ENCODE measurements at regions not wholly inside any gene's neighbourhood (a gene's known extent, or its start where the extent isn't known, plus 50 kb on each side); places are given as distances from the start of the nearest gene placed in this dataset.

- no peak for DNase-seq (ENCODE audit: low spot score)
Observed at GRCh38 chr20:39397646-39398045, 435.5 kb downstream of the DHX35 start.

DNA sequence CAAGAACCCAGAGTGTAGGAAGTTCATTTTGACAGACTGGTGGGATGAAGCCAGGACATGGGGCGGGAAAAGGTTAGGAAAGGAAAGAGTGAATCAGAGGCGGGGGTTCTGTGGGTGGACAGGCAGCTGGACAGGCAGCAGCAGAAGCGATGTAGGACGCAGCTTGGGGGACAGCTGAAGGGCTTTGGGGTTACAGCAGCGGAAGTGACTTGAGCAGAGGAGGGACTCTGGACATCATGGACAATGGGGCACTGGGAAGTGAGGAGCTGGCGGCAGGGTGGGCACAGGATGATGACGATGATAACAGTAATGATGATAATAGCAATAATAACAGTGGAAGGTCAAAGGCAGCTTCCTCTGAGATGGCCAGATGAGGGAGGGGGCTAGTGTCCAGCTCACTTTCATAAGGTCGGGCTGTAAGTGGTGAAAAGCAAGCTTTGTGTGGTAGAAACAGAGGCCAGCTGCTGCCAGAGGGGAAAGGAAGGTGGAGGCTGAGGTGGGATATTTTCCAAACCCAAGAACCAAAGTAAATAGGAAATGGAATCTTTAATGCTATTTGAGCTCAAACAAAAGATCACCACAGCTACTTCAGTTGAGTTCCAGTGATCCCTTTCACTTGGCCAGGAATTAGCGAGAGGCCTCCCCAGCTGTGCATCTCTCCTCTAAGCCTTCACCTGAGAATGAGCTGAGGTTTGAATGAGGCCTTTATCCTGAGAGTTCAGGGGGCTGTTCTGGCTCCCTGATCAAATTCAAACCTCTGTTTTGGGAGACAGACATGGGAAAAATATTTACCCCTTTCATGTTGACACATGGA is 433.5 kb downstream of the DHX35 start:
- DNase-seq (ENCODE audit: low spot score) = no peak

- DNase-seq (ENCODE audit: low spot score) = no peak
Observed at GRCh38 chr20:39394461-39394860, 432.3 kb downstream of the DHX35 start.

GRCh38 chr20:39390186-39390585 is 428.0 kb downstream of the DHX35 start:
- no peak for DNase-seq (ENCODE audit: low spot score)

DNA sequence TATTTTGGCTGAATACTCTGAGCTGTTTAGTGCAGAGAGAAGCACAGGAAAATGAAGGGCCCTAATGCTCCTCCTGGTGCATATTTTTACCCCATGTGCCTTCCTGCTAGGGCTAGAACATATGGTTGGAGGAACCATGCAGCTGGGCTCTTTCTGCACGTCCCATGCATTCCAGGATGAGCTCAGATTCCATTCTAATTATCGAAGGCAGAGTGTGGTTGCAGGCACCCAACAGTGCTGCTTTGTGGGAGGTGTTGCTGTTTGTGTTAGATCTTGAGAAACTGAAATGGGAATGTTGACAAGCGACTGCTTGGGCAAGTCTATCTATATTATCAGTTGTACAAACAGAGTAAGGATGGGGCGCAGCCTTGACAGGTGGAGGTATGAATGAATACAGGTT is 419.5 kb downstream of the DHX35 start:
- no peak for DNase-seq (ENCODE audit: low spot score)

GRCh38 chr20:39378776-39379175 is 416.6 kb downstream of the DHX35 start:
- no peak for DNase-seq (ENCODE audit: low spot score)

GRCh38 chr20:39376788-39377187 is 414.6 kb downstream of the DHX35 start:
- DNase-seq (ENCODE audit: low spot score) = no peak

- no peak for DNase-seq (ENCODE audit: low spot score)
Observed at GRCh38 chr20:39364320-39364719, 402.2 kb downstream of the DHX35 start.

- DNase-seq (ENCODE audit: low spot score) = no peak
Observed at GRCh38 chr20:39359981-39360620, 398.0 kb downstream of the DHX35 start.

DNA sequence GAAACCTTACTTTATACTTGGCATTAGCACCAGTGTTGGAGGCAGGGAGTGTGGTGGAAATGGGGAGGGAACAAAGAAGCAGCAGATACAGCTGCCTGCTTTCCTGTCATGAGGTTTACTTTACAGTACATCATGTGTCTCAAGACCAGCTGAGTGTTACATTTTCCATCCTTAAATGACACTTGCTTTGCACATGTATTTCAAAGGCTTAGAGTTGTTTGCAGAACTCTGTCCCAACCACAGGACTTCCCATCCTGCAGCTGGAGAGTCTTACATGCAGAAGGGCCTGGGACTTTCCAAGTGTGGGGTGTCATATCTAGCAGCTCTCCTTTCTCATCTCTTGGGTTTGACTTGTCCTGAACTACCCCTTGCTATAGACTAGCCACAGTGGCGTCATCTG is 395.9 kb downstream of the DHX35 start:
- DNase-seq (ENCODE audit: low spot score) = no peak

DNA sequence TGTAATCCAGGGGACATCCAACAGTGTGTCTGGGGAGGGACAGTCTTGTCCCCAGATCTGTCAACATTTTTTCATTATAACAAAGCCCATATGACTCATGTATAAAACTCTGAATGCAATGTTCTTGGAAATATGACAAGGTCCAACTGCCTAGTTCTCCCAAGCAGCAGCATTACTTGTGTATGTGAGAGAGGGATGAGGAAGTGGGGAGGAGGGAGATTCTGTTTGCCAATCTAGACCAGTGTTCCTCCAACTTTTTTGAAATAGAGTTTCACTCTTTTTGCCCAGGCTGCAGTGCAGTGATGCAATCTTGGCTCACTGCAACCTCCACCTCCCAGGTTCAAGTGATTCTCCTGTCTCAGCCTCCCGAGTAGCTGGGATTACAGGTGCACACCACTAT is 394.8 kb downstream of the DHX35 start:
- no peak for DNase-seq (ENCODE audit: low spot score)

DNA sequence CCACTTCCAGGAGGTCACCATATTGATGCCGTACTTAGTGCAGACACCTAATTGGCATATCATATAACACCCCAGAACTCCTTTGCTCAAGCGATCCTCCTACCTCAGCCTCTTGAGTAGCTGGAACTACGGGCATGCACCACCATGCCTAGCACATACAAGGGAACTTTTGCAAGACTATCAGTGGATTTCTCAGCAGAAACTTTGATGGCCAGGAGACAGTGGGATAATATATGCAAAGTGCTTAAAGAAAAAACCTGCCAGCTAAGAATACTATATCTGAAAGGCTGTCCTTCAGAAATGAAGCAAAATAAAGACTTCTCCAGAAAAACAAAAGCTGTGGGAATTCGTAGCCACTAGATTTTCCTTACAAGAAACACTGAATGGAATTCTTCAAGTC is 387.1 kb downstream of the DHX35 start:
- no peak for DNase-seq (ENCODE audit: low spot score)

GRCh38 chr20:39347626-39348025 is 385.5 kb downstream of the DHX35 start:
- no peak for DNase-seq (ENCODE audit: low spot score)

DNA sequence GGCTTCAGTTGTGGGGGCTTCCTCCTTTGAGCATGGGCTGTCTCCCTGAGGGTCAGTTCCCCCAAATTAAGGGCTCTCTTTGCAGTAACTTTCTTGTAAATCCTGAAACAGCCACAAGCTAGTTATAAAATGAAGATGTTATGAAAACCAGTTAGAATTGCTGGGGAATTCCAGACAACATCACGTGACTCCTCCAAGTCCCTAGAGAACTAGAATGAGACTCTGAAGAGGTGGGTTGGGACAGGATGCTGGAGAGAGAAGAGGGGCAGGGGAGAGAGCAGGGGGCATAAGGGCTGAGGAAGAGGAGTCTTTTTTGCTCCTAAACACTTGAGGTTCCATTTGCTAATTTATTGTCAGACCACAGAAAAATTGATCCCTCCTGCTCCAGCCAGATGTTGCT is 380.3 kb downstream of the DHX35 start:
- no peak for DNase-seq (ENCODE audit: low spot score)

GRCh38 chr20:39338469-39339376 is 376.6 kb downstream of the DHX35 start:
- no peak for DNase-seq (ENCODE audit: low spot score)

GRCh38 chr20:39333211-39333610 is 371.1 kb downstream of the DHX35 start:
- no peak for DNase-seq (ENCODE audit: low spot score)

GRCh38 chr20:39328347-39328746 is 366.2 kb downstream of the DHX35 start:
- no peak for DNase-seq (ENCODE audit: low spot score)

DNA sequence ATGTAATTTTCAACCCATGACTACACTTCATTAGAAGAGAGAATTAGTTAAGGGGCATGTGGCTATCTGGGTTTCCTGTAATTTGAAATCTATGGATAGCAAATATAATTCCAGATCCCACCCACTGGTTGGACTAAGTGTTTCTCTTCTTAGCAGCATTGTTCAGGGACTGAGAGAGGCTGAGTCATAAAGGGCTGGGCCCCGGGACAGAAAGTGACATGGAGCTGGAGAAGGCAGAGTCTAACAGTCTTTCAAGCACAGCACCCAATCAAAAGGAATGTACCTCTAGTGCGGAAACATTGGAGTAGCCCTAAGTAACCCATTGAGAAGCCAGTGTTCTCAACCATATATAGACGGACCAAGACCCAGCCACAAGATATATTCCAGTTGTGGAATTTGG is 363.9 kb downstream of the DHX35 start:
- no peak for DNase-seq (ENCODE audit: low spot score)

DNA sequence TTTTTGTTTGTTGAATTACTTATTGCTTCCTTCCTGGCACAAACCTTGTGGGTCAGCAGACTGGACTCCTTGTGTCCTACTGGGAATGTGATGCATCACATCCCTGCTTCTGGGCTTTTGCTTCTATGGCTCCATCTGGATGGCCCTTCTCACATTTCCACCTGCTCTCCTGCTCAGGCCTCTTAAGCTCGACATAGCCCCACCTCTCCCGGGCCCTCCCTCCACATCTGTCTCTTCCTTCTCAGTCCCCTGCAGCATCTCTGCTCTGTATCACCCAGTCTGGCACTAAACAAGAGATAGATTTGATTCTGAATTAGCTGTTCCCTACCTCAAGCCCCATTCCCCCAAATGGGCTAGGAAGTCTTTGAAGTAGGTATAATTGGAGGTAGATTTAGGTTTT is 356.8 kb downstream of the DHX35 start:
- no peak for DNase-seq (ENCODE audit: low spot score)

GRCh38 chr20:39312676-39313075 is 350.5 kb downstream of the DHX35 start:
- DNase-seq (ENCODE audit: low spot score) = no peak

DNA sequence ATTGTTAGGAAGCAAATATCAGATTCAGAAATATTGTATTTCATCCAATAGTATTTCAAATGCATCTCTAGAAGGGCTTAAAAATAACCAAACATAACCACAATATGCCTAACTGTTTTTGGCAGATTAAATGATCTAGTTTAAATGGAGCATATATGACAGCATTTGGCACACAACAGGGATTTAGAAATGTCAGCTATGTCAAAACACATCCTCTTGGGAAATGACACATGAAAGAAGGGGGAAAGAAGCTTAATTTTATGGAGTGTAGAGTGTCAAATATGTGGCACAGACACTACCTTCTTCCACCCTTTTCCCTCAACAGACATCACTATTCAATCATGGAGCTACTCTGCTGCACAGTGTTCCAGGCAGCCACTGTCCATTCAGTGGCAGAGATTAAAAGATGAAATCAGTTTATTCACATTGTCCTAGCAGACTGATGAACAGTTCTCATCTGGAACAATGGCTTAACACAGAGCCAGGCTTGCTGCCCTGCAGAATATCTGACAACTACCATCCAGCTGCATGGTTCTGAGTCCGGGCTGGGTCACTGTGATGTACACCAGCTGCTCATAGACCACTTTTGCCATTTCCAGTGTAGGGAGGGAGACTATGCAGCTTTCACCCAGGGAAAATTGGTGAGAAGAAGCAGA is 349.8 kb downstream of the DHX35 start:
- no peak for DNase-seq (ENCODE audit: low spot score)

- no peak for DNase-seq (ENCODE audit: low spot score)
Observed at GRCh38 chr20:39310363-39310995, 348.3 kb downstream of the DHX35 start.

Measured in activated CD4-positive, alpha-beta T cell treated with anti-CD3 and anti-CD28 coated beads, Interleukin-2, Interleukin-4, amounts not matched to agents 100 ng/mL and 50 ng/mL, durations not matched to agents 16 hours and 8 hours (primary cell).